SK-N-SH (cell line): ENCODE measurements at regions not wholly inside any gene's neighbourhood (a gene's known extent, or its start where the extent isn't known, plus 50 kb on each side); places are given as distances from the start of the nearest gene placed in this dataset.

Experiments
- CTCF ChIA-PET: fragments of 300-600, 350-600 bp; formaldehyde crosslinking; extraction: SDS; loops from one replicate; lab custom pipeline; 2021; lab: Yijun Ruan, JAX
- POLR2A ChIA-PET: fragments of 350-600 bp; sonication (Branson Sonifier 250); formaldehyde crosslinking; extraction: SDS; loops from one replicate; lab custom pipeline; 2020; ENCODE audit warnings: antibody characterized with exemption, inconsistent platforms; lab: Yijun Ruan, JAX
- DNase-seq: peaks from one replicate; pipeline ENCODE4 v3.0.0; 2012
- H2AFZ ChIP-seq: fragments of 200-600 bp; sonication (generic); 2 replicates; pipeline ENCODE4 v1.8.1; 2016; ENCODE audit warnings: antibody characterized with exemption, mild to moderate bottlenecking, low read depth
- H3F3A ChIP-seq: fragments of 200-600 bp; sonication (generic); replicated peaks from 2 replicates; pipeline ENCODE3; 2016; ENCODE audit warnings: antibody characterized with exemption, mild to moderate bottlenecking; ENCODE audit not compliant: insufficient read depth
- H3K27ac ChIP-seq, 2 experiments: fragments of 200-500 bp in 1 of 2; fragments of 200-600 bp in 1 of 2; sonication (Bioruptor generic) in 1 of 2; sonication (generic), shearing (Covaris generic) in 1 of 2; 2 replicates each; pipeline versions ENCODE4 v1.5.1 to v1.6.1; 2014 to 2016; ENCODE audit warnings: low read depth in 2 of 2, inconsistent platforms in 1 of 2, low read length in 1 of 2, mild to moderate bottlenecking in 1 of 2, mixed read lengths in 1 of 2
- H3K27me3 ChIP-seq: fragments of 200-600 bp; sonication (generic), shearing (Covaris generic); 2 replicates; pipeline ENCODE4 v1.6.1; 2016; ENCODE audit warnings: mixed run types; ENCODE audit not compliant: insufficient read depth
- H3K36me3 ChIP-seq, 2 experiments: fragments of 200-500 bp in 1 of 2; fragments of 200-600 bp in 1 of 2; sonication (Bioruptor generic) in 1 of 2; sonication (generic) in 1 of 2; replicated peaks in 1 of 2; 2 replicates each; pipeline versions ENCODE3 to v1.5.1; 2014 to 2016; ENCODE audit warnings: low read length in 1 of 2, mild to moderate bottlenecking in 1 of 2; ENCODE audit not compliant: insufficient read depth in 2 of 2, control insufficient read depth in 1 of 2
- H3K4me1 ChIP-seq, 2 experiments: fragments of 200-500 bp in 1 of 2; fragments of 200-600 bp in 1 of 2; sonication (Bioruptor generic) in 1 of 2; sonication (generic), shearing (Covaris generic) in 1 of 2; 2 replicates each; pipeline versions ENCODE4 v1.5.1 to v1.6.1; 2014 to 2016; ENCODE audit warnings: low read depth in 1 of 2, low read length in 1 of 2, mixed run types in 1 of 2; ENCODE audit not compliant: insufficient read depth in 2 of 2, control insufficient read depth in 1 of 2
- H3K4me2 ChIP-seq: fragments of 200-600 bp; sonication (generic), shearing (Covaris generic); 2 replicates; pipeline ENCODE4 v1.6.1; 2017; ENCODE audit warnings: mixed run types
- H3K4me3 ChIP-seq, 2 experiments: fragments of 200-500 bp in 1 of 2; fragments of 200-600 bp in 1 of 2; sonication (Bioruptor generic) in 1 of 2; sonication (generic), shearing (Covaris generic) in 1 of 2; 2 replicates each; pipeline versions ENCODE4 v1.5.1 to v1.8.1; 2014 to 2016; ENCODE audit warnings: low read depth in 2 of 2, inconsistent platforms in 1 of 2, low read length in 1 of 2, mild to moderate bottlenecking in 1 of 2, mixed read lengths in 1 of 2, moderate library complexity in 1 of 2
- H3K79me2 ChIP-seq: fragments of 200-600 bp; sonication (generic); 2 replicates; pipeline ENCODE4 v1.8.1; 2017; ENCODE audit warnings: mild to moderate bottlenecking; ENCODE audit not compliant: insufficient read depth
- H3K9ac ChIP-seq: fragments of 200-600 bp; sonication (generic); 2 replicates; pipeline ENCODE4 v1.6.1; 2017; ENCODE audit warnings: mixed run types
- H3K9me2 ChIP-seq: fragments of 200-600 bp; sonication (generic); 2 replicates; pipeline ENCODE4 v1.6.1; 2017; ENCODE audit warnings: mixed run types
- H3K9me3 ChIP-seq: fragments of 200-600 bp; sonication (generic); 2 replicates; pipeline ENCODE4 v1.6.1; 2017; ENCODE audit warnings: mixed run types, mild to moderate bottlenecking, moderate library complexity
- H4K20me1 ChIP-seq: fragments of 200-600 bp; sonication (generic); 2 replicates; pipeline ENCODE4 v1.6.1; 2017; ENCODE audit warnings: mild to moderate bottlenecking, mixed run types; ENCODE audit not compliant: insufficient read depth
- CHD2 ChIP-seq: fragments of 150-350 bp; IDR thresholded peaks from 2 replicates; pipeline ENCODE4 v1.6.1; 2018; ENCODE audit warnings: low read length; ENCODE audit not compliant: partially characterized antibody
- CTCF ChIP-seq: fragments of 200-600 bp; sonication (generic); IDR thresholded peaks from 2 replicates; pipeline ENCODE4 v1.6.1; 2017; ENCODE audit warnings: antibody characterized with exemption, mild to moderate bottlenecking, moderate library complexity
- ELF1 ChIP-seq: IDR thresholded peaks from 2 replicates; pipeline ENCODE4 v1.4.0; 2012
- EZH2phosphoT487 ChIP-seq: fragments of 200-600 bp; sonication (generic); IDR thresholded peaks from 2 replicates; pipeline ENCODE4 v1.6.1; 2017; ENCODE audit warnings: low read depth, mixed run types, mild to moderate bottlenecking, antibody characterized with exemption, moderate library complexity, borderline replicate concordance
- FOSL2 ChIP-seq: IDR thresholded peaks from 2 replicates; pipeline ENCODE4 v1.4.0; 2012; ENCODE audit warnings: low read depth, mild to moderate bottlenecking, moderate library complexity, borderline replicate concordance
- FOXJ3 ChIP-seq: sonication (generic); formaldehyde crosslinking; IDR thresholded peaks from 2 replicates; pipeline ENCODE4 v1.5.1; 2020; ENCODE audit warnings: mild to moderate bottlenecking, missing genetic modification reagents
- GABPA ChIP-seq: IDR thresholded peaks from 2 replicates; pipeline ENCODE4 v1.4.0; 2012; ENCODE audit warnings: low read depth, mild to moderate bottlenecking
- GATA2 ChIP-seq: sonication (generic); formaldehyde crosslinking; IDR thresholded peaks from 2 replicates; pipeline ENCODE4 v1.5.0; 2020; ENCODE audit warnings: mild to moderate bottlenecking, missing genetic modification reagents
- JUND ChIP-seq: IDR thresholded peaks from 2 replicates; pipeline ENCODE4 v1.4.0; 2012
- MXI1 ChIP-seq: IDR thresholded peaks from 2 replicates; pipeline ENCODE4 v1.6.1; 2012; ENCODE audit warnings: mild to moderate bottlenecking, low read depth, low read length, improper control_type of control experiment
- NRF1 ChIP-seq: IDR thresholded peaks from 2 replicates; pipeline ENCODE4 v1.6.1; 2012; ENCODE audit warnings: low read depth, mild to moderate bottlenecking, low read length
- PBX3 ChIP-seq: IDR thresholded peaks from 2 replicates; pipeline ENCODE4; 2012
- RAD21 ChIP-seq: IDR thresholded peaks from 2 replicates; pipeline ENCODE4 v1.6.1; 2012; ENCODE audit warnings: mild to moderate bottlenecking, low read length
- RCOR1 ChIP-seq: fragments of 150-350 bp; IDR thresholded peaks from 2 replicates; pipeline ENCODE4 v1.6.1; 2017; ENCODE audit warnings: antibody characterized with exemption, low read length
- RFX5 ChIP-seq: IDR thresholded peaks from 2 replicates; pipeline ENCODE4 v1.6.1; 2012; ENCODE audit warnings: mild to moderate bottlenecking, improper control_type of control experiment, low read length
- SIN3A ChIP-seq: IDR thresholded peaks from 2 replicates; pipeline ENCODE4 v1.6.1; 2012; ENCODE audit warnings: low read depth, mild to moderate bottlenecking, low read length, moderate library complexity, borderline replicate concordance
- SMC3 ChIP-seq: IDR thresholded peaks from 2 replicates; pipeline ENCODE4 v1.6.1; 2012; ENCODE audit warnings: low read depth, low read length, improper control_type of control experiment
- USF1 ChIP-seq: IDR thresholded peaks from 2 replicates; pipeline ENCODE4 v1.4.0; 2012; ENCODE audit warnings: low read depth, borderline replicate concordance
- USF2 ChIP-seq: fragments of 150-350 bp; IDR thresholded peaks from 2 replicates; pipeline ENCODE4 v1.6.1; 2017; ENCODE audit warnings: antibody characterized with exemption, low read length, low read depth, borderline replicate concordance
- WGBS: methylation state at CpG from one replicate; pipeline ENCODE4 v1.1.6; 2017; ENCODE audit warnings: low lambda C conversion rate; 5-methylcytosine and 5-hydroxymethylcytosine counted together

GRCh38 chr5:154575546-154576428 is 97.8 kb upstream of the HAND1 start:
- ChIA-PET CTCF (interaction anchor here (0.6 to 6.2 kb wide), 13 partner anchors 12 to 154 kb away, joined by 3 to 33 read pairs (median 4); no protein-coding TSS in a partner anchor), POLR2A (interaction anchor here (1.5 kb wide), 1 partner anchor 52 kb away, joined by 5 read pairs; no protein-coding TSS in a partner anchor)
- Histone ChIP-seq H3K9me2 (no peaks in the 10 kb centered on the region), H3K9ac (no peak overlapping the region), H2AFZ (no peak overlapping the region), H3K79me2 (no peaks in the 10 kb centered on the region), H3K4me1 (peaks cover 0 to 14% of the 10 kb centered on the region in 2 experiments; a peak in 1 of 4 replicates), H3K9me3 (no peaks in the 10 kb centered on the region), H3F3A (no peaks in the 10 kb centered on the region), H3K27ac (no peak overlapping the region), H3K36me3 (no peaks in the 10 kb centered on the region), H3K4me2 (no peak overlapping the region), H3K4me3 (no peak overlapping the region), H4K20me1 (no peaks in the 10 kb centered on the region), H3K27me3 (no peaks in the 10 kb centered on the region; the same call in 1 of the 2 replicates)
- no peak for DNase-seq
- 45% methylated on average over 11 of the region's 11 CpGs for WGBS
- TF ChIP-seq JUND (no peak), GATA2 (CRISPR knock-in tag) (no peak), ELF1 (no peak), GABPA (no peak), RAD21 (peak; percentile 64), CTCF (peak; percentile 16; the same call in 1 of the 2 replicates), FOXJ3 (CRISPR knock-in tag) (no peak), SMC3 (peak; percentile 28; the same call in 1 of the 2 replicates), USF1 (no peak), EZH2phosphoT487 (no peak)

GRCh38 chr5:154573011-154573410 is 95.0 kb upstream of the HAND1 start:
- Histone ChIP-seq H3K36me3 (no peaks in the 10 kb centered on the region), H4K20me1 (no peaks in the 10 kb centered on the region), H2AFZ (no peak overlapping the region), H3K9ac (no peak overlapping the region), H3K4me3 (no peak overlapping the region), H3K9me2 (no peaks in the 10 kb centered on the region), H3K27me3 (no peaks in the 10 kb centered on the region; the same call in 1 of the 2 replicates), H3K79me2 (no peaks in the 10 kb centered on the region), H3K4me1 (peaks cover 0 to 21% of the 10 kb centered on the region in 2 experiments; a peak in 1 of 4 replicates), H3K27ac (no peak overlapping the region), H3K4me2 (no peak overlapping the region), H3F3A (no peaks in the 10 kb centered on the region), H3K9me3 (no peaks in the 10 kb centered on the region)
- CTCF ChIA-PET = interaction anchor here (0.6 to 6.2 kb wide), 7 partner anchors 9 to 105 kb away, joined by 3 to 33 read pairs (median 3); no protein-coding TSS in a partner anchor
- DNase-seq = no peak
- WGBS = 61% methylated on average over 6 of the region's 6 CpGs
- TF ChIP-seq RAD21 (no peak), FOXJ3 (CRISPR knock-in tag) (no peak), PBX3 (no peak), GATA2 (CRISPR knock-in tag) (no peak), SIN3A (no peak), CHD2 (no peak), RFX5 (no peak), FOSL2 (no peak), RCOR1 (no peak), NRF1 (no peak), EZH2phosphoT487 (no peak), GABPA (no peak), MXI1 (no peak), USF2 (no peak)
- POLR2A ChIA-PET = no interaction called here
